DOHH2 (cell line): ENCODE measurements at regions not wholly inside any gene's neighbourhood (a gene's known extent, or its start where the extent isn't known, plus 50 kb on each side); places are given as distances from the start of the nearest gene placed in this dataset.

Experiments
- EZH2phosphoT487 ChIP-seq: fragments of 200-600 bp; sonication (generic); IDR thresholded peaks from 2 replicates; pipeline ENCODE4 v1.6.1; 2017; ENCODE audit warnings: borderline replicate concordance, mild to moderate bottlenecking, antibody characterized with exemption, low read length, moderate library complexity, mixed read lengths
- TF ChIP-seq, protein P1 (sequence below): fragments of 200-600 bp; sonication (generic); IDR thresholded peaks from one replicate; pipeline ENCODE4 v1.5.1; 2014; ENCODE audit warnings: antibody characterized with exemption, mild to moderate bottlenecking, low read depth, low read length; ENCODE audit not compliant: poor library complexity, severe bottlenecking

DNA sequence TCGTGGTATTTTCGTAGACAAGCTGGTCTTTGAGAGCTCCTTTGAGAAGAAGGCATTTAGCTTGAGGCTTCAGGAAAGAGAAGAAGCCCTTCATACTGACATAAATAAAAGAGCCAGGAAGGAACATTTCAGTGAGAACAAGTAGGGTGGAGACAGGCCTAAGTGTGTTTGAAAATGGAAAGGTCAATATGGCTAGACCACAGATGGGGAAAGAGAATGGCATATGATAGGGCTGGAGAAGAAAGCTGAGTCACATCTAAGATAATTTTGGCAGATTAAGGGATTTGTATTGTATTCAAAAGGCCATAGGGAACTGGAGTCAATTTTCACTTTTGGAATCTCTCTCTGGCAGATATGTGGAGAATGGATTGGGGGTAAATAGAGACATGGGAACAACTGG, 374.9 kb downstream of the TMEM38B start:
- TF ChIP-seq, protein P1, sequence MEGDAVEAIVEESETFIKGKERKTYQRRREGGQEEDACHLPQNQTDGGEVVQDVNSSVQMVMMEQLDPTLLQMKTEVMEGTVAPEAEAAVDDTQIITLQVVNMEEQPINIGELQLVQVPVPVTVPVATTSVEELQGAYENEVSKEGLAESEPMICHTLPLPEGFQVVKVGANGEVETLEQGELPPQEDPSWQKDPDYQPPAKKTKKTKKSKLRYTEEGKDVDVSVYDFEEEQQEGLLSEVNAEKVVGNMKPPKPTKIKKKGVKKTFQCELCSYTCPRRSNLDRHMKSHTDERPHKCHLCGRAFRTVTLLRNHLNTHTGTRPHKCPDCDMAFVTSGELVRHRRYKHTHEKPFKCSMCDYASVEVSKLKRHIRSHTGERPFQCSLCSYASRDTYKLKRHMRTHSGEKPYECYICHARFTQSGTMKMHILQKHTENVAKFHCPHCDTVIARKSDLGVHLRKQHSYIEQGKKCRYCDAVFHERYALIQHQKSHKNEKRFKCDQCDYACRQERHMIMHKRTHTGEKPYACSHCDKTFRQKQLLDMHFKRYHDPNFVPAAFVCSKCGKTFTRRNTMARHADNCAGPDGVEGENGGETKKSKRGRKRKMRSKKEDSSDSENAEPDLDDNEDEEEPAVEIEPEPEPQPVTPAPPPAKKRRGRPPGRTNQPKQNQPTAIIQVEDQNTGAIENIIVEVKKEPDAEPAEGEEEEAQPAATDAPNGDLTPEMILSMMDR = no peak
- no peak for TF ChIP-seq EZH2phosphoT487
